Prostate gland (tissue), 2 donors: ENCODE measurements at regions not wholly inside any gene's neighbourhood (a gene's known extent, or its start where the extent isn't known, plus 50 kb on each side); places are given as distances from the start of the nearest gene placed in this dataset.
A peak's percentile ranks its signal among the peaks of the same experiment; 100 is the strongest.

Experiments
- DNase-seq: peaks from one replicate; pipeline ENCODE4 v3.0.0-alpha.2; 2019; ENCODE audit warnings: low spot score
- H3K27ac ChIP-seq, 2 donors: fragments of 200-600 bp; sonication (generic); 2 replicates each; pipeline ENCODE4 v1.5.1; 2017 to 2019
- H3K27me3 ChIP-seq: fragments of 200-600 bp; sonication (generic); replicated peaks from 2 replicates; pipeline ENCODE4 v1.5.1; 2019; ENCODE audit not compliant: insufficient read depth
- H3K36me3 ChIP-seq, 2 donors: fragments of 200-600 bp; sonication (generic); 1 replicate in 1 of 2; 2 replicates in 1 of 2; pipeline versions ENCODE4 v1.5.1 to v1.8.1; 2017 to 2019
- H3K4me1 ChIP-seq: fragments of 200-600 bp; sonication (generic); replicated peaks from 2 replicates; pipeline ENCODE4 v1.5.1; 2019
- H3K4me3 ChIP-seq, 2 donors: fragments of 200-600 bp; sonication (generic); 2 replicates each; pipeline ENCODE4 v1.5.1; 2017 to 2019
- H3K9me3 ChIP-seq: fragments of 200-600 bp; sonication (generic); 2 replicates; pipeline ENCODE4 v1.5.1; 2017
- POLR2A ChIP-seq: fragments of 450-650 bp; IDR thresholded peaks from one replicate; pipeline ENCODE4 v1.6.1; 2016; ENCODE audit warnings: antibody characterized with exemption, mild to moderate bottlenecking
- POLR2AphosphoS5 ChIP-seq: sonication (generic); formaldehyde crosslinking; IDR thresholded peaks from one replicate; pipeline ENCODE4 v1.6.1; 2017; ENCODE audit warnings: antibody characterized with exemption
- WGBS: methylation state at CpG from one replicate; pipeline ENCODE4 v1.1.5; 2018; 5-methylcytosine and 5-hydroxymethylcytosine counted together
- intact Hi-C: fragments of 100-400 bp; cut with DNase I; formaldehyde crosslinking; loops from one replicate; pipeline ENCODE4 v1.14.2; 2022
- TF ChIP-seq, protein P1 (sequence below), 4 experiments: fragments of 200-600 bp in 2 of 4; fragments of 450-650 bp in 2 of 4; sonication (generic) in 2 of 4; IDR thresholded peaks; 1 replicate in 3 of 4; 2 replicates in 1 of 4; pipeline ENCODE4 v1.5.1; 2016 to 2019; ENCODE audit warnings: antibody characterized with exemption in 4 of 4, mild to moderate bottlenecking in 2 of 4, moderate library complexity in 2 of 4

DNA sequence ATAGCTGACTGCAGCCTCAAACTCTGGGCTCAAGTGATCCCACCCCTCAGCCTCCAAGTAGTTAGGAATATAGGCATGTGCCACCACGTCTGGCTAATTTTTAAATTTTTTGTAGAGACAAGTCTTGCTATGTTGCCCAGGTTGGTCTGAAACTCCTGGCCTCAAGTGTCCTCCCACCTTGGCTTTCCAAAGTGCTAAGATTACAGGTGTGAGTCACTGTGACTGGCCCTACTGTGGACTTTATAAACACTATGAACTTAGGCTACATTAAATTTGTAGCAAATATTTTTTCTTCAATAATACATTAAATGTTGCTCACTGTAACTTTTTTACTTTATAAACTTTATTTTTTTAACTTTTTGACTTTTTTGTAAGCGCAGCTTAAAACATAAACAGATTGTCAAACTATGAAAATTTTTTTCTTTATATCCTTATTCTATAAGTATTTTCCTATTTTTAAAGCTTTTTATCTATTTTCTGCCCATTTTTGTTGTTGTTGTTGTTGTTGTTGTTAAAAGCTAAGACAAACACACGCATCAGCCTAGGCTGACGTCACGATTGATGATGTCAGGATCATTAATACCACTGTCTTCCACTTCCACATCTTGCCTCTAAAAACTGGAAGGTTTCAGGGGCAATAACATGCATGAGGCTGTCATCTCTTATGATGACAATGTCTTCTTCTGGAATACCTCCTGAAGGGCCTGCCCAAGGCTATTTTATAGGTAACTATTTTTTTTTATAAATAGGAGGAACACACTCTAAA is 204.2 kb downstream of the KLF5 start:
- intact Hi-C loops: no loop called here
- 80% methylated on average over 5 of the region's 5 CpGs for WGBS

DNA sequence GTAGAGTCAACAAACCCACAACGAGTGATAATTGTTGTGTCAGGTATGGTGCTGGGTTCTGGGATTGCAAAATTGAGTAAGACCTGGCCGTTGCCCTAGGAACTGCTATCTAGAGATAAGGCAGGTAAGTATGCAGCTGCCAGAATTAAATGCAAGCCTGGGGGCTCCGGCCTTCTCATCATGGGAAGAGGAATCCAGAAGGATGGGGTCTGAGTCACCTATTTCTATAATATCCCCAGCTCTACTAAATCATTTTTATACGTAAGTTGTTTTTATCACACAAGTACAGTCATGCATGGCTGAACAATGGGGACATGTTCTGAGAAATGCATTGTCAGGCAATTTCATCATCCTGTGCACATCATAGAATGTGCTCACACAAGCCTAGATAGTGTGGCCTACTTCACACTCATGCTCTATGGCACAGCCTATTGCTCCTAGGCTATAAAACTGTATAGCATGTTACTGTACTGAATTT is 203.0 kb downstream of the KLF5 start:
- intact Hi-C loops: no loop called here

More for the DNA sequence above, 204.2 kb downstream of the KLF5 start:
- DNase-seq: no peak
- Histone ChIP-seq H3K4me3 (no peak overlapping the region), H3K4me1 (no peaks in the 10 kb centered on the region), H3K9me3 (no peaks in the 10 kb centered on the region), H3K36me3 (no peaks in the 10 kb centered on the region), H3K27ac (no peak overlapping the region), H3K27me3 (no peaks in the 10 kb centered on the region)
- TF ChIP-seq POLR2A (no peak), POLR2AphosphoS5 (no peak)
- TF ChIP-seq, protein P1, sequence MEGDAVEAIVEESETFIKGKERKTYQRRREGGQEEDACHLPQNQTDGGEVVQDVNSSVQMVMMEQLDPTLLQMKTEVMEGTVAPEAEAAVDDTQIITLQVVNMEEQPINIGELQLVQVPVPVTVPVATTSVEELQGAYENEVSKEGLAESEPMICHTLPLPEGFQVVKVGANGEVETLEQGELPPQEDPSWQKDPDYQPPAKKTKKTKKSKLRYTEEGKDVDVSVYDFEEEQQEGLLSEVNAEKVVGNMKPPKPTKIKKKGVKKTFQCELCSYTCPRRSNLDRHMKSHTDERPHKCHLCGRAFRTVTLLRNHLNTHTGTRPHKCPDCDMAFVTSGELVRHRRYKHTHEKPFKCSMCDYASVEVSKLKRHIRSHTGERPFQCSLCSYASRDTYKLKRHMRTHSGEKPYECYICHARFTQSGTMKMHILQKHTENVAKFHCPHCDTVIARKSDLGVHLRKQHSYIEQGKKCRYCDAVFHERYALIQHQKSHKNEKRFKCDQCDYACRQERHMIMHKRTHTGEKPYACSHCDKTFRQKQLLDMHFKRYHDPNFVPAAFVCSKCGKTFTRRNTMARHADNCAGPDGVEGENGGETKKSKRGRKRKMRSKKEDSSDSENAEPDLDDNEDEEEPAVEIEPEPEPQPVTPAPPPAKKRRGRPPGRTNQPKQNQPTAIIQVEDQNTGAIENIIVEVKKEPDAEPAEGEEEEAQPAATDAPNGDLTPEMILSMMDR (IDR thresholded peaks at IDR 0.05): no peak

DNA sequence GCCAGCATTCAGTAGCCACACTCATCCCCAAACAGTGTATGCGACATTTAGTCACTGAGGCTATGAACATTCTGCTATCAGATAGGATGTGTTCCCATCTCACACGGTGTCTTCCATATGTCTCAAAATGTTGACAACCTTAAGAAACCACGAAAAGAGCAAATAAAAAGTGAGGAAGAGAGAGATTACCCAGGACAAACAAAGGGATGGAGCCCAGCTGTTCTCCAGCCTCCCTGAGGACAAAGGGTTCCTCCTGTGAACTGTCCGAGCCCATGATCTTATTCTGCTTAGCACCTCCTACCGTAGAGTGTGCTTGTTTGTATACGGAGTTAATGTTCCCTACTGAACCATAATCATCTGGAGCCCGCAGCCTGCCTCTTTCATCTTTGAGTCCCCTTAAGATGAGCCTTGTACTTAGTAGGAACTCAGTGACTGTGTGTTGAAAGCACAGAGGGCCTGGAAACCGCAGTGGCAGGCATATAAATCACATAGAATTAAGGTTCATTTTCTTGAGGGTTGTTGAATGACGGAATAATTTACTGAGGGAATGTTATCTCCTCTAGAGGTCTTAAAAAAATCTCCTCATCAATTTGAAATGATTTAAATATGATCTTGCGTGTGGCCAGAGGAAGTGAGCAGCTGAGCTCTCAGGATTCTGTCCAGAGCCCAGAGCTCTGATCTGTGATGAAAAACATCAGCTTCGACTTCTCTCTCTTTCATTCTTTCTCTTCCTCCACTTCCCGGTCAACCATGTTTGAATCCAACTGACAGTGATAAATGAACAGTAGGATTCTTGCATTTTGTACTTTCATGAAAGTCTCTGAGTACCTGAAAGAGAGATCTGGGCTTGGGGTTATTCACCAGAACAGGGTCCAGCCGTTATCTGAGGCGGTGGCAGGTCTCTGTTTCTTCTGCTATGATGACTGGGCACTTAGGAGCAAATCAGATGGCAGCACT is 200.5 kb downstream of the KLF5 start:
- Histone ChIP-seq H3K27ac (peak overlapping the region in 1 of 2 donors; percentile 38), H3K27me3 (no peaks in the 10 kb centered on the region), H3K9me3 (no peaks in the 10 kb centered on the region), H3K4me3 (no peak overlapping the region), H3K36me3 (no peaks in the 10 kb centered on the region), H3K4me1 (no peaks in the 10 kb centered on the region)
- intact Hi-C loops: no loop called here
- WGBS: 44% methylated on average over 14 of the region's 14 CpGs
- DNase-seq: no peak
- TF ChIP-seq, protein P1 (IDR thresholded peaks at IDR 0.05): no peak
- TF ChIP-seq POLR2AphosphoS5 (peak; percentile 49), POLR2A (no peak)

More for the DNA sequence above, 203.0 kb downstream of the KLF5 start:
- no peak for DNase-seq
- 46% methylated on average over 4 of the region's 4 CpGs for WGBS
- Histone ChIP-seq H3K27ac (no peak overlapping the region), H3K27me3 (no peaks in the 10 kb centered on the region), H3K9me3 (no peaks in the 10 kb centered on the region), H3K36me3 (no peaks in the 10 kb centered on the region), H3K4me3 (no peak overlapping the region), H3K4me1 (no peaks in the 10 kb centered on the region)
- TF ChIP-seq, protein P1 (IDR thresholded peaks at IDR 0.05): no peak
- no peak for TF ChIP-seq POLR2A
- no peak for TF ChIP-seq POLR2AphosphoS5

DNA sequence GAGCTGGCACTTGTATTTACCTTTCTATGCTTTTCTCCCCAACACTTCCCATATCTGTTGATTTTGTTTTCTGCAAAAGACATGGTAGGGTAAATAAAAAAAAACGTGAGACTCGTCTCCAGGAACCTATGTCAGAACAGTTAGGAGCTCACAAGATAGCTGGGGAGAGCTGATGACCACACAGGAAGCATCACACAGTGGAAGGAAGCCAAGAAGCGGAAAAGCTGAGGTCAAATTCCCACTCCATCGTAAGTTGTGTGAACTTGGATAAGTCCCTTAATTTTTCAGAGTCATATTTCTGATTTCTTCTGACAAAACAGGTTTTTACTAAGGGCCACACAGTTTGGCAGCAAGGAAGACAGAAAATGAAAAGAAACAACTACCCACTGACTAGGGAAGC is 199.6 kb downstream of the KLF5 start:
- no peaks in the 10 kb centered on the region for H3K36me3 ChIP-seq
- H3K27me3 ChIP-seq: no peaks in the 10 kb centered on the region
- H3K9me3 ChIP-seq: no peaks in the 10 kb centered on the region
- no peak overlapping the region for H3K27ac ChIP-seq
- TF ChIP-seq, protein P1 (IDR thresholded peaks at IDR 0.05): no peak
- no peak for TF ChIP-seq POLR2A
- TF ChIP-seq POLR2AphosphoS5: no peak
- 75% methylated on average over 4 of the region's 4 CpGs for WGBS
- no peak overlapping the region for H3K4me3 ChIP-seq
- H3K4me1 ChIP-seq: no peaks in the 10 kb centered on the region
- no peak for DNase-seq
- intact Hi-C loops: no loop called here
